NOMO-1 treated with DMSO at 0.1 percent for 48 hours (cell line): ENCODE measurements at regions not wholly inside any gene's neighbourhood (a gene's known extent, or its start where the extent isn't known, plus 50 kb on each side); places are given as distances from the start of the nearest gene placed in this dataset.

ENCODE experiments used
- DNase-seq: peaks from one replicate; lab custom pipeline; 2025; ENCODE audit not compliant: unreplicated experiment; lab: John Stamatoyannopoulos, UW

DNA sequence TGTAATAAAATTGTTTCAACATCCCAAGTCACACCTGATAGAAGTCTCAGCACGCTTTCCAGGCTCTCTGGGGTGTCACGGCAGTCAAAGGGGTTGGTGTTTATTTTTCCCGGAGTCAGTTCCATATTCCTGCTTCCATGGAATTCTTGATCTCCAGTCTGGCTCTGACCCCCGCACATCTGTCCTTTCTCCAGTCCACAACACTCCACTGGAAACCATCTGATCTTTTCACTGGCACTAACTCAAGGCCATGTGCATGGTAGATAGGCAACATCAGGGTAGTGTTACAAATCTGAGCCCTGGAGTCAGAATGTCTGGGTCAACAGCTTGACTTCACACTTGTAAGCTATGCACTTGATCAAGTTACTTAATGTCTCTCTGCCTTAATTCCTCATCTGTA, 176.2 kb downstream of the WDR11 start:
- DNase-seq, result no peak

DNA sequence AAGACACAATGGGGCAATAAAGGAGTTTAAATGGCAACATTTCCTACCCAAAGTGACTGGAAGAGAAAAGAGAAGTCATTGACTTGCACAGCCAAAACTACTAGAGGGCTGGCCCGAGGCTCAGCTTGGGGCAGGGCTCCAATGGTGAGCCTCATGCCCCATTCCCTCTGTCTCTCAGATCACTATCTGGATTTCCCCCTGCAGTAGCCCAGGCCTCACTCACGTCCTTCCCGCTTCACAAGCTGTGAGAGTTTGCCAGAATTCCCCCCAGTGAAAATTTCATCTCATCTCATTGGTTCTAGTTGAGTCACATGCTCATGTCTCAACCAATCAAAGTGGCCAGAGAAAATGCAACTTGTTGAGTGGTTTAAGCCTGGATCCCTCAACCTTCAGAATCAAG, 181.3 kb downstream of the WDR11 start:
- peak; percentile 72 for DNase-seq

- DNase-seq, result no peak
These were observed 182.2 kb downstream of the WDR11 start for GRCh38 chr10:121033366-121033765.

DNA sequence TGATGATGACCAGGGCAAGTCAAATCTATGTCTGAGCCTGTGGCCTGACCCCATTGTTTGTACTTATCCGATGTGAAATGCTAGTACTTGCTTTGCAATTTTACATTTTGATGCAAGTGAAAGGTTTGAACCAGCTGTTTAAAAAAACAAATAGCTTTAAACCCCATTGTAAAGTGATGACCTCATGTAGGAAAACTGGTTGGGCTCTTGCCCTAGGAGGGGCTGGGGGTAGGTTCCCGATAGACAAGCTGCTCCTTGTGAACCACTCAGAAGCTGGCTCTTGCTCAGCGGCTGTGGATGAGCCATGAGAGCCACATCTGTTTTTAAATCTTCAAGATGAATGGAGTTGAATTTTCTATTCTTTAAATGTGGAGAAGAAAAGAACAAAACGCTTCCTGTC, 185.3 kb downstream of the WDR11 start:
- DNase-seq, result no peak

GRCh38 chr10:121041499-121041898, 190.3 kb downstream of the WDR11 start:
- DNase-seq, result no peak

DNA sequence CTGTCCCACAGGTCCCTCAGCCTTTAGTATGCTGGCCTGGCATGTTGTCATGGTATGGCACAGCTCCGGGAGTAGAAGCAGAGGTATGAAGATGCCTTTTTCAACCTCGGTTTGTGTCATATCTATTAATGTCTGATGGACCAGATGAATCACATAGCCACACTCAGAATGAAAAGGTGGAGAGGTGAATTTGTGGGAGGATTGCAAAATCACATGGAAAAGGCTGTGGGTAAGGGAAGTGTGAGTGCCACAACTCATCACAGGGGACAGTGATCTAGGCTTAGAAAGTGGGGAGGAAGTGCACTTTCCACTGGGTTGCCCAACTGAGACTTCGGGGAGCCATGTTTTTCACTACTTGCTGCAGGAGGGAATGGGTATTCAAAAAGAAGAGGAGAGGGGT, 190.7 kb downstream of the WDR11 start:
- DNase-seq, result no peak

DNA sequence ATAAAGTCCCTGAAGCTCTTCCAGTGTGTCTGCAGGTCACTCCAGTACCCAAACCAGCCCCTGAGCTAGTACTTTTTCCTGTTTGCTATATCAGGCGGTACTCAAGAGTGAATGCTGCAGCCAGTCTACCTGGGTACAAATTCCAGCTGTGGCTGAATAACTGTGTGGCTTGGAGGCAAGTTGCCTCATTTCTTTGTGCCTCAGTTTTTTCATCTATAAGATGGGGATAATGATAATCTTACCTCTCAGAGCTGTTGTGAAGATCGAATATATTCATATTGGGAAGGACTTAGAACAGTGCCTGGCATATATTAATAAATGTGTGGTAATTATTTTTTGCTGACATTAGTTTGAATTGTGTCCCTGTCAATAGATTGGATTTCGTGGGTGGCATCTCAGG, 191.2 kb downstream of the WDR11 start:
- DNase-seq, result no peak

DNA sequence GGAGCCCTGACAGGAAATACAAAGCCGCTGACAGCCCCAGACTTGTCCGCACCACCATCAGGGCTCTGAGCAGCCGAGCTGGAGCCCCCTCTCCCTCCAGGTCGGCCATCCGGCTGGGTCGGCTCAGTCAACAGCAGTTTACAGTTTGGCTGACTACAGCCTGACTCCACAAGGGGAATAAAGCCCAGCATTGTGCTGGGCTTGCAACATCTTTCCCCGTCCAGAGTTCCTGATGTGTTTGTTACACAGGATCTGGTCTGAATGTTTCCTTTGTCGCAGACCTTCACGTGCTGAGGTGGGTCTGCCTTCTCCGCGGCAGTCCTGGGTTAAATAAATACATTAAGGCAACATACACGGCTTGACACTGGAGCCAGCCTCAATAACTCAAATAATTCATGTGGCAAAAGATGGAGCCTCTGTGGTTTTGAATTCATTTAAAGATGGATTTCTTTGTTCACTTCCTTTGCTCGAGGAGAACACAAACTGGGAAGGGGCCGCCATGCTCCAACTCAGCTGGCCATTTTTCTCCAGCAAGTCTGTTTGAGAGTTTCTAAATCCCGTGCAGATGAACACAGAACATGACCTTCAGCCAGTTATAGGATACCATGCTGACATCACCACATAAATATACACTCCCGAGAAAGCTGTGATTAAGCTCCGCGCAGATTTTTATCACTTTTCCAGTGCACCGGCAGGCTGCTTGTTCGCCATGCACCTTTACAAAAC, 192.1 kb downstream of the WDR11 start:
- no peak for DNase-seq

- no peak for DNase-seq
These were observed 197.6 kb downstream of the WDR11 start for GRCh38 chr10:121048749-121049148.

GRCh38 chr10:121049489-121049888, 198.3 kb downstream of the WDR11 start:
- DNase-seq, result no peak

- no peak for DNase-seq
These were observed 198.8 kb downstream of the WDR11 start for GRCh38 chr10:121049923-121050322.

GRCh38 chr10:121051171-121051570, 200.0 kb downstream of the WDR11 start:
- no peak for DNase-seq

DNA sequence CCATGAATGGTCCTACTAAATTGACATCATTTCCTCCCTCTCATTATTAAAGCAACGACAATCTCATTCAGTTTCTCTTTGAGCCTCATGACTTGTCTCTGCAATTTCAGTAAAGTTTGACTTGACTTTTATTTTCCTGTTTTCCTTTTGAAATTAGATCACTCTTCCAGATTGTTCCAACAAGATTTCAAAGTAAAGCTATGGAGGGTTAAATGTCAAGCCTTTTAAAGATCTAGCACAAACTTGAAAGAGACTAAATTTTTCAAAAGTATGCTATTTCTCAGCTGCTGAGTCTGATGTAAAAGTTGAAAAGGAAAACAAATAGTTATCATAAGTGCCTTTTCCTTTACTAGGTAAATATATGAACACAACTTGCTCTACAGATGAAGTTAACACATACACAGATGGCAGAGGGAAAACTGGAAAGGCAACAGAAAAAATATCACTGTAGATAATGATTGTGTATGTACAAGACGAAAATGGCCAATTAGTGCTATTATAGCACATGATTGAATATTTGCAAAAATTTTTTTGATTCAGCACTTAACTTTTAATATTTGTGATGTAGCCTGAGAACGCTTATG, 200.6 kb downstream of the WDR11 start:
- DNase-seq, result no peak

DNA sequence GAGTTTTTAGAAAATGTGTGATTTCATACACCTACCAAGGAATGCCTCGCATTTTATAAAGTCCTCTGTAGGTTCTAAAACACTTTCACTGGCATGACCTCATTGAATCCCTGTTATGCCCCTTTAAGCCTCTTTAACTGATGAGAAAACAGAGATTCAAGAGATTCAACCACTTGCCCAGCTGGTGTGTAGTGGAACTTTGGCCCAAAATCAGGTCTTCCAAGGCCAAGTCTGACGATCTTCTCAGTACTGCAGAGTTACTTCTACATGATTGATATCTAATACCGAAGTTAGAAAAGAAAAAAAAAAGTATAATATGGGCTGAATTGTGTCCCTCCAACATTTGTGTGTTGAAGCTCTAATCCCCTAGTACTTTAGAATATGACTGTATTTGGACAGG, 202.0 kb downstream of the WDR11 start:
- DNase-seq, result no peak

GRCh38 chr10:121054874-121055273, 203.7 kb downstream of the WDR11 start:
- DNase-seq, result no peak

- DNase-seq, result no peak
These were observed 206.1 kb downstream of the WDR11 start for GRCh38 chr10:121057269-121057668.

- DNase-seq, result no peak
These were observed 206.9 kb downstream of the WDR11 start for GRCh38 chr10:121058082-121058481.

DNA sequence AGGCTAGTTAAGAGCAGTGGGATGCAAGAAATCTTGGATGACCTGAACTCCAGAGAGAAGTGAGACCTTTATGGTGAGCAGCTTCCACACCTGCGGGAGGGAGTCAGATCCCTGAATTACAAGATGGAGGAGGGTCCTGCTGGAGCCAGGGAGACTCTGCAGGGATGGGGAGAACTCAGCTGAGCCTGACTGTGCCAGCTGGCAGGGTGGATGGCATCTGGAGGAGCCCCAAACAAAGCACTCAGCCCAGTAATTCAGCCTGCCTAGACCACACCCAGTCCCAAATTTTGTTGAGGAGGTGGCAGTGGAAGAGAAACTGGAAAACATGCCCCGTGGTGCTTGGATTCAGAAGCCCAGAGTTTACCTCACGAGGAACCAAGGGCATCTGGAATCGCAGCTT, 208.2 kb downstream of the WDR11 start:
- no peak for DNase-seq

DNA sequence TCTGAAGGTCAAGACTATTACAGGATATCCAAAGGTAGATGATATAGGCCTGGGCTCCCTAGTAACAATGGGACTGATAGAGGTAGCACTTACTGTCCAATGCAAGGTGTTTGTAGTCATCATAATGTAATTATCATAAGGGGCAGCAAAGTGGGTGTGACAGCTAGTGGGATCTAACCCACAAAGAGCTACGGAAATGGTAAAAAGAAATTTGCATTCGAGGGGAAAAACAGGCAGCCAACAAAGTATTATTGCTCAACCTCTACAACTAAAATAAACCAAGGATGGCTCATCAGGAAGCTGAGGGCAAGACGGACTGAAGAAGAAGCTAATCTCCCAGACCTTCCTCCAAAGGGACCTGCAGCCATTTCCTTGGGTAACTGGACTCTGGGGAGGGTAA, 211.0 kb downstream of the WDR11 start:
- peak; percentile 78 for DNase-seq

- no peak for DNase-seq
These were observed 212.6 kb downstream of the WDR11 start for GRCh38 chr10:121063744-121064143.

DNA sequence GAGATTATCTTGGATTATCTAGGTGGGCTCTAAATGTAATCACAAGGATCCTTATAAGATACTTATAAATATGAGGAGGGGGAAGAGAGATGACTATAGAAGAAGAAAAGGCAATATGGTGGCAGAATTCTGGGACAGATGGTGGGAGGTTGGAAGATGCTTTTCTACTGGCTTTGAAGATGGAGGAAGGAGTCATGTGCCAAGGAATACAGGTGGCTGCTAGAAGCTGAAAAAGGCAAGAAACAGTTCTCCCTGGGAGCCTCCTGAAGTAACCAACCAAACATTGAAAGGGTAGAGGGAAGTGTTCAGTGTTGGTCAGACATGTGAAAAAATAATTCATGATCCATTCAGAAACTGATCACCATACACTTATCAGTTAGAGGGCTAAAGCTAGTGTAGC, 213.3 kb downstream of the WDR11 start:
- DNase-seq, result no peak

DNA sequence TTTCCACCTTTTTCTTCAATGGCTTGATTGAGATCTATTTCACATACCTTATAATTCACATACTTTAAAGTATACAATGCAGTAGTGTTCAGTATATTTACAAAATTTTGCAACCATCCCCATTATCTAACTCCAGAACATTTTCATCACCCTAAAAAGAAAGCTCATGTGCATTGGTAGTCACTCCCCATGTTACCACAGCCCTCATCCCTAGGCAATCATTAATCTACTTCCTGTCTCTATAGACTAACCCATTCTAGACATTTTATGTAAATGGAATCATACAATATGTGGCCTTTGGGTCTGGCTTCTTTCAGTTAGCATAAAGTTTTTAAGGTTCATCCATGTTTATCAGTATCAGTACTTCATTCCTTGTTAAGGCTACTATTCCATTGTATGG, 214.2 kb downstream of the WDR11 start:
- no peak for DNase-seq
